ENCODE measurements at regions not wholly inside any gene's neighbourhood (a gene's known extent, or its start where the extent isn't known, plus 50 kb on each side); places are given as distances from the start of the nearest gene placed in this dataset.

DNA sequence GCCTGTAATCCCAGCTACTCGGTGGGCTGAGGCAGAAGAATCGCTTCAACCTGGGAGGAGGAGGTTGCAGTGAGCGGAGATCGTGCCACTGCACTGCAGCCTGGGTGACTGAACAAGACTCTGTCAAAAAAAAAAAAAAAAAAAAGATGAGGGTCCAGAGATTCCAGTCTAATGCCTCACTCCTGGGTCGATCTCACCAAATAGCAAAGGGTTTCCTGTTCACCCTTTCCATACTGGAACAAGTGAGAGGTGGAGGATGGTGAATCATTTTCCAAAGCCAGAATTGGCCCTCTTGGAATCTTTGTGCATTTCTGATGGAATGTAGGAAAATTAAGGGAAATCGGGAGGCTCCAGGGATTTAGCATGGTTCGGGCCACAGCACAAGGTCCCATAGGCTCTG is 58.1 kb upstream of the ZNF648 start (continued):
- TF ChIP-seq SNIP1 (IDR thresholded peaks at IDR 0.05; ENCODE audit: low read depth) (no peak), ZFP1 (CRISPR knock-in tag; IDR thresholded peaks at IDR 0.05) (no peak), ZNF583 (CRISPR knock-in tag; IDR thresholded peaks at IDR 0.05) (no peak)
- TF ChIP-seq, protein P1, sequence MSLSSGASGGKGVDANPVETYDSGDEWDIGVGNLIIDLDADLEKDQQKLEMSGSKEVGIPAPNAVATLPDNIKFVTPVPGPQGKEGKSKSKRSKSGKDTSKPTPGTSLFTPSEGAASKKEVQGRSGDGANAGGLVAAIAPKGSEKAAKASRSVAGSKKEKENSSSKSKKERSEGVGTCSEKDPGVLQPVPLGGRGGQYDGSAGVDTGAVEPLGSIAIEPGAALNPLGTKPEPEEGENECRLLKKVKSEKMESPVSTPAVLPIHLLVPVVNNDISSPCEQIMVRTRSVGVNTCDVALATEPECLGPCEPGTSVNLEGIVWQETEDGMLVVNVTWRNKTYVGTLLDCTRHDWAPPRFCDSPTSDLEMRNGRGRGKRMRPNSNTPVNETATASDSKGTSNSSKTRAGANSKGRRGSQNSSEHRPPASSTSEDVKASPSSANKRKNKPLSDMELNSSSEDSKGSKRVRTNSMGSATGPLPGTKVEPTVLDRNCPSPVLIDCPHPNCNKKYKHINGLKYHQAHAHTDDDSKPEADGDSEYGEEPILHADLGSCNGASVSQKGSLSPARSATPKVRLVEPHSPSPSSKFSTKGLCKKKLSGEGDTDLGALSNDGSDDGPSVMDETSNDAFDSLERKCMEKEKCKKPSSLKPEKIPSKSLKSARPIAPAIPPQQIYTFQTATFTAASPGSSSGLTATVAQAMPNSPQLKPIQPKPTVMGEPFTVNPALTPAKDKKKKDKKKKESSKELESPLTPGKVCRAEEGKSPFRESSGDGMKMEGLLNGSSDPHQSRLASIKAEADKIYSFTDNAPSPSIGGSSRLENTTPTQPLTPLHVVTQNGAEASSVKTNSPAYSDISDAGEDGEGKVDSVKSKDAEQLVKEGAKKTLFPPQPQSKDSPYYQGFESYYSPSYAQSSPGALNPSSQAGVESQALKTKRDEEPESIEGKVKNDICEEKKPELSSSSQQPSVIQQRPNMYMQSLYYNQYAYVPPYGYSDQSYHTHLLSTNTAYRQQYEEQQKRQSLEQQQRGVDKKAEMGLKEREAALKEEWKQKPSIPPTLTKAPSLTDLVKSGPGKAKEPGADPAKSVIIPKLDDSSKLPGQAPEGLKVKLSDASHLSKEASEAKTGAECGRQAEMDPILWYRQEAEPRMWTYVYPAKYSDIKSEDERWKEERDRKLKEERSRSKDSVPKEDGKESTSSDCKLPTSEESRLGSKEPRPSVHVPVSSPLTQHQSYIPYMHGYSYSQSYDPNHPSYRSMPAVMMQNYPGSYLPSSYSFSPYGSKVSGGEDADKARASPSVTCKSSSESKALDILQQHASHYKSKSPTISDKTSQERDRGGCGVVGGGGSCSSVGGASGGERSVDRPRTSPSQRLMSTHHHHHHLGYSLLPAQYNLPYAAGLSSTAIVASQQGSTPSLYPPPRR (CRISPR knock-in tag; IDR thresholded peaks at IDR 0.05; ENCODE audit: borderline replicate concordance) = no peak
- TF ChIP-seq, protein P2, sequence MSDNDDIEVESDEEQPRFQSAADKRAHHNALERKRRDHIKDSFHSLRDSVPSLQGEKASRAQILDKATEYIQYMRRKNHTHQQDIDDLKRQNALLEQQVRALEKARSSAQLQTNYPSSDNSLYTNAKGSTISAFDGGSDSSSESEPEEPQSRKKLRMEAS (CRISPR knock-in tag; IDR thresholded peaks at IDR 0.05) = no peak
- TF ChIP-seq, protein P3, sequence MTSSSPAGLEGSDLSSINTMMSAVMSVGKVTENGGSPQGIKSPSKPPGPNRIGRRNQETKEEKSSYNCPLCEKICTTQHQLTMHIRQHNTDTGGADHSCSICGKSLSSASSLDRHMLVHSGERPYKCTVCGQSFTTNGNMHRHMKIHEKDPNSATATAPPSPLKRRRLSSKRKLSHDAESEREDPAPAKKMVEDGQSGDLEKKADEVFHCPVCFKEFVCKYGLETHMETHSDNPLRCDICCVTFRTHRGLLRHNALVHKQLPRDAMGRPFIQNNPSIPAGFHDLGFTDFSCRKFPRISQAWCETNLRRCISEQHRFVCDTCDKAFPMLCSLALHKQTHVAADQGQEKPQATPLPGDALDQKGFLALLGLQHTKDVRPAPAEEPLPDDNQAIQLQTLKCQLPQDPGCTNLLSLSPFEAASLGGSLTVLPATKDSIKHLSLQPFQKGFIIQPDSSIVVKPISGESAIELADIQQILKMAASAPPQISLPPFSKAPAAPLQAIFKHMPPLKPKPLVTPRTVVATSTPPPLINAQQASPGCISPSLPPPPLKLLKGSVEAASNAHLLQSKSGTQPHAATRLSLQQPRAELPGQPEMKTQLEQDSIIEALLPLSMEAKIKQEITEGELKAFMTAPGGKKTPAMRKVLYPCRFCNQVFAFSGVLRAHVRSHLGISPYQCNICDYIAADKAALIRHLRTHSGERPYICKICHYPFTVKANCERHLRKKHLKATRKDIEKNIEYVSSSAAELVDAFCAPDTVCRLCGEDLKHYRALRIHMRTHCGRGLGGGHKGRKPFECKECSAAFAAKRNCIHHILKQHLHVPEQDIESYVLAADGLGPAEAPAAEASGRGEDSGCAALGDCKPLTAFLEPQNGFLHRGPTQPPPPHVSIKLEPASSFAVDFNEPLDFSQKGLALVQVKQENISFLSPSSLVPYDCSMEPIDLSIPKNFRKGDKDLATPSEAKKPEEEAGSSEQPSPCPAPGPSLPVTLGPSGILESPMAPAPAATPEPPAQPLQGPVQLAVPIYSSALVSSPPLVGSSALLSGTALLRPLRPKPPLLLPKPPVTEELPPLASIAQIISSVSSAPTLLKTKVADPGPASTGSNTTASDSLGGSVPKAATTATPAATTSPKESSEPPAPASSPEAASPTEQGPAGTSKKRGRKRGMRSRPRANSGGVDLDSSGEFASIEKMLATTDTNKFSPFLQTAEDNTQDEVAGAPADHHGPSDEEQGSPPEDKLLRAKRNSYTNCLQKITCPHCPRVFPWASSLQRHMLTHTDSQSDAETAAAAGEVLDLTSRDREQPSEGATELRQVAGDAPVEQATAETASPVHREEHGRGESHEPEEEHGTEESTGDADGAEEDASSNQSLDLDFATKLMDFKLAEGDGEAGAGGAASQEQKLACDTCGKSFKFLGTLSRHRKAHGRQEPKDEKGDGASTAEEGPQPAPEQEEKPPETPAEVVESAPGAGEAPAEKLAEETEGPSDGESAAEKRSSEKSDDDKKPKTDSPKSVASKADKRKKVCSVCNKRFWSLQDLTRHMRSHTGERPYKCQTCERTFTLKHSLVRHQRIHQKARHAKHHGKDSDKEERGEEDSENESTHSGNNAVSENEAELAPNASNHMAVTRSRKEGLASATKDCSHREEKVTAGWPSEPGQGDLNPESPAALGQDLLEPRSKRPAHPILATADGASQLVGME (CRISPR knock-in tag; IDR thresholded peaks at IDR 0.05) = no peak

Measured in K562 (cell line).